Endothelial cell of umbilical vein (primary cell): ENCODE measurements at regions not wholly inside any gene's neighbourhood (a gene's known extent, or its start where the extent isn't known, plus 50 kb on each side); places are given as distances from the start of the nearest gene placed in this dataset.

Source experiments
- BruUV-seq: library from RNA; stranded (reverse); fragments of 400-500 nt; replicated peaks from 2 replicates; lab custom pipeline; 2021; lab: Mats Ljungman, UMichigan
- CTCF ChIA-PET: fragments of 300-600, 350-600 bp; sonication (Branson Sonifier 250); formaldehyde crosslinking; loops from one replicate; lab custom pipeline; 2021; ENCODE audit warnings: antibody characterized with exemption, inconsistent platforms; lab: Charles Lee
- POLR2A ChIA-PET: fragments of 300-600, 350-600 bp; sonication (Branson Sonifier 250); formaldehyde crosslinking; loops from one replicate; lab custom pipeline; 2021; ENCODE audit warnings: antibody characterized with exemption, inconsistent platforms; lab: Charles Lee
- DNase-seq: peaks from one replicate; pipeline ENCODE4 v3.0.0-alpha.2; 2011; ENCODE audit warnings: low read depth, low spot score
- FAIRE-seq: peaks from 2 replicates; lab custom pipeline; 2011; peaks lifted over from hg19 to GRCh38; lab: Jason Lieb, UNC
- H2AFZ ChIP-seq: 2 replicates; pipeline ENCODE4 v1.6.0; 2012; ENCODE audit warnings: low read depth, low read length, control low read depth, inconsistent platforms
- H3K27ac ChIP-seq: 2 replicates; pipeline ENCODE4 v1.5.1; 2011; ENCODE audit warnings: low read depth, mild to moderate bottlenecking, control low read depth, low read length, moderate library complexity; ENCODE audit not compliant: insufficient read depth
- H3K27me3 ChIP-seq, 2 experiments: 2 replicates each; pipeline versions ENCODE4 v1.6.0 to v1.6.1; 2011; ENCODE audit warnings: low read length in 2 of 2, mixed read lengths in 1 of 2; ENCODE audit not compliant: control insufficient read depth in 2 of 2, insufficient read depth in 2 of 2
- H3K36me3 ChIP-seq, 2 experiments: 2 replicates in 1 of 2; 3 replicates in 1 of 2; pipeline ENCODE4 v1.5.1; 2011; ENCODE audit warnings: low read length in 2 of 2, mild to moderate bottlenecking in 1 of 2, moderate library complexity in 1 of 2; ENCODE audit not compliant: control insufficient read depth in 2 of 2, insufficient read depth in 2 of 2; ENCODE audit errors: extremely low read depth in 1 of 2
- H3K4me1 ChIP-seq: 3 replicates; pipeline ENCODE4 v1.5.1; 2011; ENCODE audit warnings: mild to moderate bottlenecking, low read length; ENCODE audit not compliant: control insufficient read depth, insufficient read depth; ENCODE audit errors: extremely low read depth
- H3K4me2 ChIP-seq: 2 replicates; pipeline ENCODE4 v1.6.1; 2011; ENCODE audit warnings: low read length, control low read depth, mixed read lengths; ENCODE audit not compliant: insufficient read depth
- H3K4me3 ChIP-seq, 3 experiments: fragments of 200-600 bp in 1 of 3; sonication (generic), shearing (Covaris generic) in 1 of 3; replicated peaks in 1 of 3; 2 replicates each; pipeline ENCODE4 v1.5.1; 2011 to 2016; ENCODE audit warnings: control low read depth in 3 of 3, low read length in 3 of 3, mild to moderate bottlenecking in 2 of 3, inconsistent platforms in 1 of 3, low read depth in 1 of 3, moderate library complexity in 1 of 3; ENCODE audit not compliant: insufficient read depth in 1 of 3
- H3K79me2 ChIP-seq: 2 replicates; pipeline ENCODE4 v1.6.0; 2012; ENCODE audit warnings: low read length, inconsistent platforms; ENCODE audit not compliant: control insufficient read depth, insufficient read depth
- H3K9ac ChIP-seq: replicated peaks from 2 replicates; pipeline ENCODE3; 2011; ENCODE audit warnings: low read length, control low read depth; ENCODE audit not compliant: insufficient read depth; ENCODE audit errors: extremely low read depth
- H3K9me1 ChIP-seq: replicated peaks from 3 replicates; pipeline ENCODE4 v1.6.0; 2011; ENCODE audit warnings: mild to moderate bottlenecking, low read length; ENCODE audit not compliant: control insufficient read depth, insufficient read depth; ENCODE audit errors: extremely low read depth
- H3K9me3 ChIP-seq: replicated peaks from 2 replicates; pipeline ENCODE4 v1.5.1; 2012; ENCODE audit warnings: low read length, inconsistent platforms; ENCODE audit not compliant: control insufficient read depth, insufficient read depth
- H4K20me1 ChIP-seq: replicated peaks from 2 replicates; pipeline ENCODE3; 2011; ENCODE audit warnings: mild to moderate bottlenecking, low read length; ENCODE audit not compliant: control insufficient read depth, insufficient read depth; ENCODE audit errors: extremely low read depth
- EZH2 ChIP-seq: IDR thresholded peaks from 2 replicates; pipeline ENCODE4 v1.6.1; 2012; ENCODE audit warnings: borderline replicate concordance, low read depth, mild to moderate bottlenecking, moderate library complexity, low read length, inconsistent platforms; ENCODE audit not compliant: severe bottlenecking
- FOS ChIP-seq: IDR thresholded peaks from 2 replicates; pipeline ENCODE4 v1.6.1; 2011; ENCODE audit warnings: mild to moderate bottlenecking, low read length, moderate library complexity, borderline replicate concordance; ENCODE audit not compliant: insufficient read depth
- GATA2 ChIP-seq: IDR thresholded peaks from 2 replicates; pipeline ENCODE4 v1.7.0; 2011; ENCODE audit warnings: low read depth, mild to moderate bottlenecking, moderate library complexity, mixed read lengths, low read length; ENCODE audit not compliant: insufficient read length, insufficient read depth
- JUN ChIP-seq: IDR thresholded peaks from 2 replicates; pipeline ENCODE4 v1.6.1; 2011; ENCODE audit warnings: borderline replicate concordance, low read depth; ENCODE audit not compliant: insufficient read length, insufficient read depth
- MYC ChIP-seq: IDR thresholded peaks from one replicate; pipeline ENCODE4 v1.6.1; 2011; ENCODE audit warnings: mild to moderate bottlenecking, low read depth, low read length
- POLR2A ChIP-seq: IDR thresholded peaks from 2 replicates; pipeline ENCODE4 v1.6.1; 2012; ENCODE audit warnings: low read depth, mild to moderate bottlenecking, control low read depth, low read length
- POLR2AphosphoS5 ChIP-seq: IDR thresholded peaks from 2 replicates; pipeline ENCODE4 v1.6.1; 2012; ENCODE audit warnings: low read depth, mild to moderate bottlenecking, control low read depth, low read length, moderate library complexity; ENCODE audit not compliant: insufficient read depth
- dilution Hi-C: fragments of 300-500 bp; cut with MboI; formaldehyde crosslinking; loops from one replicate; pipeline ENCODE4 v1.15.0; 2019; ENCODE audit warnings: low sequenced_read_pairs; ENCODE audit not compliant: extremely low pct_ligation_motif_present
- intact Hi-C: fragments of 100-400 bp; cut with micrococcal nuclease; formaldehyde crosslinking; loops from one replicate; pipeline ENCODE4 v1.10.0; 2022
- TF ChIP-seq, protein P1 (sequence below), 2 donors: IDR thresholded peaks; 1 replicate in 1 of 2; 2 replicates in 1 of 2; pipeline ENCODE4 v1.5.1; 2011; ENCODE audit warnings: low read length in 2 of 2, mild to moderate bottlenecking in 2 of 2, moderate library complexity in 2 of 2, control low read depth in 1 of 2, inconsistent platforms in 1 of 2, low read depth in 1 of 2; ENCODE audit not compliant: insufficient read depth in 1 of 2; ENCODE audit errors: extremely low read depth in 1 of 2
- TF ChIP-seq, protein P2 (sequence below): IDR thresholded peaks from 2 replicates; pipeline ENCODE4 v1.6.1; 2011; ENCODE audit not compliant: insufficient read depth, insufficient read length

DNA sequence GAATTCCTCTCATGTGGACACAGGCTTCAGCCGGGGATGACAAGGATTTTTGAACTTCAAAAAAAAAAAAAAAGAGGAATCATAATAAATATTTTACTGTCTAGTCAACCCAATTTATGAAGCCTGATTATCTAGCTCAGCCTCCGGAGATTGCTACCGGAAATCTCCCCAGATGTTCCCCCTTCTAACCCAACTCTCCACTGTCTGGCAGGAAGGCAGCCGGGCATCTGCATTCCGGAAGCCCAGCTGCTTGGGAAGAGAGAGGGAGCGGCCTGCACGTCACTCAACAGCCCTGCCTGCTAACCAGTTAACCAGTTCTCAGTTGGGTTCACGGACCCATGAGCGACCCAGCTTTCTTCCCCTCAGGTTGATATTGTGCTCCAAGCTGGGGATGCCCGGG, 87.2 kb upstream of the POU3F3 start:
- CTCF ChIA-PET = no interaction called here
- Histone ChIP-seq H3K27me3 (no peaks in the 10 kb centered on the region), H3K79me2 (no peaks in the 10 kb centered on the region), H3K4me1 (no peaks in the 10 kb centered on the region), H3K9me1 (no peaks in the 10 kb centered on the region), H3K4me2 (no peak overlapping the region), H3K9ac (no peak overlapping the region), H4K20me1 (no peaks in the 10 kb centered on the region), H3K4me3 (no peak overlapping the region), H3K9me3 (peaks cover 2% of the 10 kb centered on the region), H2AFZ (no peak overlapping the region), H3K27ac (no peak overlapping the region), H3K36me3 (no peaks in the 10 kb centered on the region)
- DNase-seq (no peak), FAIRE-seq (no peak)
- BruUV-seq = no TSS peak
- POLR2A ChIA-PET = no interaction called here
- intact Hi-C loops = no loop called here
- TF ChIP-seq EZH2 (no peak), POLR2A (no peak), JUN (no peak), GATA2 (no peak), MYC (no peak), FOS (no peak), POLR2AphosphoS5 (no peak)
- TF ChIP-seq, protein P1, sequence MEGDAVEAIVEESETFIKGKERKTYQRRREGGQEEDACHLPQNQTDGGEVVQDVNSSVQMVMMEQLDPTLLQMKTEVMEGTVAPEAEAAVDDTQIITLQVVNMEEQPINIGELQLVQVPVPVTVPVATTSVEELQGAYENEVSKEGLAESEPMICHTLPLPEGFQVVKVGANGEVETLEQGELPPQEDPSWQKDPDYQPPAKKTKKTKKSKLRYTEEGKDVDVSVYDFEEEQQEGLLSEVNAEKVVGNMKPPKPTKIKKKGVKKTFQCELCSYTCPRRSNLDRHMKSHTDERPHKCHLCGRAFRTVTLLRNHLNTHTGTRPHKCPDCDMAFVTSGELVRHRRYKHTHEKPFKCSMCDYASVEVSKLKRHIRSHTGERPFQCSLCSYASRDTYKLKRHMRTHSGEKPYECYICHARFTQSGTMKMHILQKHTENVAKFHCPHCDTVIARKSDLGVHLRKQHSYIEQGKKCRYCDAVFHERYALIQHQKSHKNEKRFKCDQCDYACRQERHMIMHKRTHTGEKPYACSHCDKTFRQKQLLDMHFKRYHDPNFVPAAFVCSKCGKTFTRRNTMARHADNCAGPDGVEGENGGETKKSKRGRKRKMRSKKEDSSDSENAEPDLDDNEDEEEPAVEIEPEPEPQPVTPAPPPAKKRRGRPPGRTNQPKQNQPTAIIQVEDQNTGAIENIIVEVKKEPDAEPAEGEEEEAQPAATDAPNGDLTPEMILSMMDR (IDR thresholded peaks at IDR 0.05; ENCODE audit: extremely low read depth in 1 of 2, insufficient read depth in 1 of 2, low read depth in 1 of 2, low read length in 2 of 2) = no peak
- TF ChIP-seq, protein P2, sequence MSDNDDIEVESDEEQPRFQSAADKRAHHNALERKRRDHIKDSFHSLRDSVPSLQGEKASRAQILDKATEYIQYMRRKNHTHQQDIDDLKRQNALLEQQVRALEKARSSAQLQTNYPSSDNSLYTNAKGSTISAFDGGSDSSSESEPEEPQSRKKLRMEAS = no peak
- dilution Hi-C loops = no loop called here
